ENCODE measurements at regions not wholly inside any gene's neighbourhood (a gene's known extent, or its start where the extent isn't known, plus 50 kb on each side); places are given as distances from the start of the nearest gene placed in this dataset.

- DNase-seq (ENCODE audit: low read depth): no peak
- TF ChIP-seq CTCF (conservative IDR thresholded peaks at IDR 0.05; ENCODE audit: control insufficient read depth, insufficient read depth, low read depth, low read length): no peak
- H3K4me3 ChIP-seq (ENCODE audit: control insufficient read depth, low read depth, low read length): no peak overlapping the region
These were observed 2262.8 kb upstream of the ACO1 start for GRCh38 chr9:30121611-30122010.

- no peak overlapping the region for H3K4me3 ChIP-seq (ENCODE audit: control insufficient read depth, low read depth, low read length)
- TF ChIP-seq CTCF (conservative IDR thresholded peaks at IDR 0.05; ENCODE audit: control insufficient read depth, insufficient read depth, low read depth, low read length): no peak
- no peak for DNase-seq (ENCODE audit: low read depth)
These were observed 2258.6 kb upstream of the ACO1 start for GRCh38 chr9:30125881-30126280.

- DNase-seq (ENCODE audit: low read depth): no peak
- no peak for TF ChIP-seq CTCF (conservative IDR thresholded peaks at IDR 0.05; ENCODE audit: control insufficient read depth, insufficient read depth, low read depth, low read length)
- no peak overlapping the region for H3K4me3 ChIP-seq (ENCODE audit: control insufficient read depth, low read depth, low read length)
These were observed 2257.1 kb upstream of the ACO1 start for GRCh38 chr9:30127371-30127770.

- no peak for TF ChIP-seq CTCF (conservative IDR thresholded peaks at IDR 0.05; ENCODE audit: control insufficient read depth, insufficient read depth, low read depth, low read length)
- H3K4me3 ChIP-seq (ENCODE audit: control insufficient read depth, low read depth, low read length): no peak overlapping the region
These were observed 2244.0 kb upstream of the ACO1 start for GRCh38 chr9:30140407-30140806.

GRCh38 chr9:30160570-30160969 is 2223.9 kb upstream of the ACO1 start:
- DNase-seq (ENCODE audit: low read depth): no peak
- no peak for TF ChIP-seq CTCF (conservative IDR thresholded peaks at IDR 0.05; ENCODE audit: control insufficient read depth, insufficient read depth, low read depth, low read length)
- no peak overlapping the region for H3K4me3 ChIP-seq (ENCODE audit: control insufficient read depth, low read depth, low read length)

More at GRCh38 chr9:30140407-30140806, 2244.0 kb upstream of the ACO1 start:
- no peak for DNase-seq (ENCODE audit: low read depth)

GRCh38 chr9:30172206-30172605 is 2212.2 kb upstream of the ACO1 start:
- no peak for TF ChIP-seq CTCF (conservative IDR thresholded peaks at IDR 0.05; ENCODE audit: control insufficient read depth, insufficient read depth, low read depth, low read length)
- H3K4me3 ChIP-seq (ENCODE audit: control insufficient read depth, low read depth, low read length): no peak overlapping the region
- no peak for DNase-seq (ENCODE audit: low read depth)

GRCh38 chr9:30178610-30179009 is 2205.8 kb upstream of the ACO1 start:
- no peak for TF ChIP-seq CTCF (conservative IDR thresholded peaks at IDR 0.05; ENCODE audit: control insufficient read depth, insufficient read depth, low read depth, low read length)
- no peak overlapping the region for H3K4me3 ChIP-seq (ENCODE audit: control insufficient read depth, low read depth, low read length)
- DNase-seq (ENCODE audit: low read depth): no peak
